ES-I3 (cell line): ENCODE measurements at regions not wholly inside any gene's neighbourhood (a gene's known extent, or its start where the extent isn't known, plus 50 kb on each side); places are given as distances from the start of the nearest gene placed in this dataset.

ENCODE experiments used
- H3K36me3 ChIP-seq: 2 replicates; pipeline ENCODE4 v1.6.1; 2013; ENCODE audit warnings: mild to moderate bottlenecking, low read length, control low read depth, moderate library complexity; ENCODE audit not compliant: insufficient read depth
- H3K4me1 ChIP-seq: 2 replicates; pipeline ENCODE4 v1.6.1; 2013; ENCODE audit warnings: mild to moderate bottlenecking, control low read depth, low read length; ENCODE audit not compliant: insufficient read depth
- H3K9ac ChIP-seq: 2 replicates; pipeline ENCODE4 v1.6.1; 2013; ENCODE audit warnings: low read depth, mild to moderate bottlenecking, low read length, moderate library complexity
- H3K9me3 ChIP-seq: 2 replicates; pipeline ENCODE4 v1.6.1; 2013; ENCODE audit warnings: mild to moderate bottlenecking, low read length, moderate library complexity; ENCODE audit not compliant: control insufficient read depth, insufficient read depth

DNA sequence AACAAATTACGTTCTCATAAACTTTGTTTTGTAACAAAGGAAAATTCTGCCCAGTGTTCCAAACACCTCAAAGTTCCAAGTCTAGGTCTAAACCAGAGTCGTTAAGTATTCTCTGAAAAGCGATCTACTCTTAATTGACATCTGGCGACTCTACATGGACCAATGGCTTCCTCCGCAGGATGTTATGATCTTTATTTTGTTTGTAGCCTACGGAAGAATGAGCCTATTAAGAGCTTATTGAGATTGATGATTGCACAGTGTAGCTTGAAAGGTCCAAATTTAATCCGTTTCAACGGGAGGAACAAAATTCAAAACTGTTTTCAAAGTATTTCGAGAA, 61.1 kb downstream of the FAM217A start:
- Histone ChIP-seq H3K36me3 (no peaks in the 10 kb centered on the region), H3K9me3 (no peaks in the 10 kb centered on the region), H3K9ac (peak overlapping the region; percentile 98), H3K4me1 (peaks cover 10% of the 10 kb centered on the region)

DNA sequence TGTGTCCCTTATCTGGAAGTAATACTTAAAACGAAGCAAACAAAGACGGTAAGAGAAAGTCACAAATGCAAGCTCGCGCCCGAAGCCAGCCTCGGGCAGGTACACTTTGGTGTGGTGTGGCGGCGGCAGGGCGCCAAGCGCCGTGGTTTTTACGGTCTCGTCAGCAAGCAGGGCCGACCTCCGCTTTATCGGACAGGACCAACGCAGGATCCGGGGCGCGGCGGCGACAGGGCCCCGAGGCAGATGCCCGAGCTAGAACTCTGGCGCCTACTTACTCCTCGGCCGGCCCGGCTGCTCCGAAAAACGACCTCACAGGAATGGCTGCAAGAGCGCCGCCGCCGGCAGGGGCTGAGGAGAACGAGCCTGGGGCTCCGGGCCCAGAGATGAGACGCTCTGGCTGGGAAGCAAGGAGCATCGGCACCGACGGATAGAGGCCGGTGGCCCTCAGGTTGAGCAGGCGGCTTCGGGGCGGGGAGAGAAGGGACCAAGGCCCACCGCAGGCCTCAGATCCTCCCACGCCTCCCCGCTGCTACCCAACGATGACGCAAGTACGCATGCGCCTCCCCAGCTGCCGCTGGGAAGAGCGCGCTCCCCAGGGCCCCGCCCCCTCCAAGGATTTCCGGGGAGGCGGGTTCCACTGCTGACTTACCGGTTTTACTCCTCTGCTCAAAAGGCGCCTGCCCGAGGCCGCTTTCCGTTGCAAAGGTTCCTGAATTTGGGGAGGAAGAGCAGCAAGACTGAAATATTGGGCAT, 60.6 kb downstream of the FAM217A start:
- Histone ChIP-seq H3K4me1 (peaks cover 10% of the 10 kb centered on the region), H3K36me3 (no peaks in the 10 kb centered on the region), H3K9me3 (no peaks in the 10 kb centered on the region), H3K9ac (peak overlapping the region; percentile 98)
